HG03432 (cell line): ENCODE measurements at regions not wholly inside any gene's neighbourhood (a gene's known extent, or its start where the extent isn't known, plus 50 kb on each side); places are given as distances from the start of the nearest gene placed in this dataset.

Source experiments
- ATAC-seq: cut with Tn5 transposase; IDR thresholded peaks from one replicate; pipeline ENCODE4 v1.9.1; 2021; ENCODE audit warnings: mild to moderate bottlenecking, moderate library complexity; ENCODE audit not compliant: unreplicated experiment

GRCh38 chrX:5122181-5122678, 1106.4 kb downstream of the NLGN4X start:
- ATAC-seq: no peak

GRCh38 chrX:5117816-5118215, 1110.9 kb downstream of the NLGN4X start:
- ATAC-seq: no peak

GRCh38 chrX:5113128-5113527, 1115.5 kb downstream of the NLGN4X start:
- ATAC-seq: no peak

- no peak for ATAC-seq
These were observed 1128.7 kb downstream of the NLGN4X start for GRCh38 chrX:5100004-5100403.

GRCh38 chrX:5086388-5086787, 1142.3 kb downstream of the NLGN4X start:
- no peak for ATAC-seq

- no peak for ATAC-seq
These were observed 1144.4 kb downstream of the NLGN4X start for GRCh38 chrX:5084279-5084678.

DNA sequence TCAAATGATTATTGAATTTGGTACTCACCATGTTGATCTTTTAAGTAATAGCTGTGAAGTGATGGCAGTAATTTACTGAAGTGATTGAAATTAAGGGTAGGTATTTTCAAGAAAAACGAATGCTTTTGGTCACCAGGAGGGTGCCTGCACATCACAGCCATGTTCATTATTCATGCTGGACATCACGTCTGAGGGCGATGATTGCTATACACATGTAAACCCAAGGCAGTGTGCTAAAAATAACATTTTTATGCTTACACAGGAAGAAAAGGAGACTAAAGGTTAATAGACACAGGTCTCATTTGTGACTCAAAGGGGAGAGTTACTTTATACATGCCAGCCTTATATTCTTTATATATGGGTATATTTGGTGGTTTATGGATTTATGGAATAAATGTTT, 1146.0 kb downstream of the NLGN4X start:
- no peak for ATAC-seq

GRCh38 chrX:5080791-5081190, 1147.9 kb downstream of the NLGN4X start:
- no peak for ATAC-seq

DNA sequence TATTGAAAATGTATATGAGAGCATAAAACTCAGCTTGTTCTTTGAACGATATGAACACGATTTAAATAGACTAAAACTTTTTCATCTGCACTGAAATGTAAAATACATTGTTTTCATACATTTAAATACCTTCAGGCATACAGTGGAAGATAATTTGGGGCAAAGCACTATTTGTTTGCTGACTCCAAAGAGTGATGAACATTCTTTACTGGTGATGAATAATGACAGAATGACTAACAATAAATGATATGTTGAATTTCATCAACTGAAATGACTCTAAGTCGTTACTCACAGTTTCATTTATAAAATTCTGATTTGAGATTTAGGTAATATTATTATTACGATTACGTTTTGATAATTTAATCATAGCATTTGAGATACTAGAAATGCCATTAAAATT, 1160.1 kb downstream of the NLGN4X start:
- no peak for ATAC-seq

- no peak for ATAC-seq
These were observed 1170.9 kb downstream of the NLGN4X start for GRCh38 chrX:5057786-5058185.

- no peak for ATAC-seq
These were observed 1173.8 kb downstream of the NLGN4X start for GRCh38 chrX:5054852-5055251.

GRCh38 chrX:5051831-5052491, 1176.7 kb downstream of the NLGN4X start:
- ATAC-seq: no peak

DNA sequence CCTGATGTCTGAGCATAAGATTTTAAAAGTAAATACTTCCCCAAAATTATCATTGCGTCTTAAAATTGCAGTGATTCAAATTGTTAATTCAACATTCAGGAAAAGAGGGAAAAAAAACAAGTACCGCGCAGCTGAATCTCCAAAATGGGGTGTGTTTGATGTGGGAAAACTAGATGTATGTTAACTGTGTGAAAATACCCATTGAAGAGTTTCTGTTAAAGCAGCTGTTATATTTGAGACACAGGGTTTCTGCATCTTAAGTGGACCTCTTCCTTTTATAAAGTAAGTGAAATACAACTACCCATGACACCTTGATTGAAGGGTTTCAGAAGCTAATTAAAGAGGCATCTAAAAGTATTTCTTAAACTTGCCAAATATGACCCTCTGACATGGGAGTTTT, 1186.1 kb downstream of the NLGN4X start:
- ATAC-seq: no peak

GRCh38 chrX:5031792-5032191, 1196.9 kb downstream of the NLGN4X start:
- ATAC-seq: no peak

DNA sequence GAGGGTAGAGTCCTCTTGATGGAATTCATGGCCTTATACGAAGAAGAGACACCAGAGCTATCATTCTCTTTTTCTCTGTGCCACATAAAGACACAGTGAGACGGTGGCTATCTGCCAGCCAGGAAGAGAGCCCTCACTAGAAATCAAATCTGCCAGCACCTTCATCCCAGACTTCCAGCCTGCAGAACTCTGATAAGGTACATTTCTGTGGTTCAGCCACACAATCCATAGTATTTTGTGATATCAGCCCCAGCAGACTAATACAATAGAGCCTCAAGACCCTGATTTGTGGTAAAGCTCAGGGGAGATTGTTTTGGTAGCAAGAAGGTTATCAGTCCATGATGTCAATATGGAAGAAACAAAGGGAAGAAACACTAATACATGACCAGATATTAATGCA, 1213.2 kb downstream of the NLGN4X start:
- no peak for ATAC-seq

DNA sequence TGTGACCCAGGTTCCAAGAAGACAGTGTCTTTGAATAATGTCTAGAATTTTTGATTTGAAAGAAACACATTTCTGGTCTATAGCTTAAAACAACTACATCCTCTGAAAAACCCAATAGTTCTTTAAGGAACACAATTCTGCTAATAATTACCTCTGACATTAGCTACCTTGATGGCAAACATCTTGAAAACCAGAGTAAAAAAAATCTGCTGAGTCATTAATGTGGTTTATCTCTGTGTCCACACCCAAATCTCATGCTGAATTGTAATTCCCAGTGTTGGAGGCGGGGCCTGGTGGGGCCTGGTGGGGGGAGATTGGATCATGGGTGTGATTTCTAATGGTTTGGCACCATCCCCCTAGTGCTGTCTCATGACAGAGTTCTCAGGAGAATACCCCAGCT, 1233.8 kb downstream of the NLGN4X start:
- ATAC-seq: no peak

DNA sequence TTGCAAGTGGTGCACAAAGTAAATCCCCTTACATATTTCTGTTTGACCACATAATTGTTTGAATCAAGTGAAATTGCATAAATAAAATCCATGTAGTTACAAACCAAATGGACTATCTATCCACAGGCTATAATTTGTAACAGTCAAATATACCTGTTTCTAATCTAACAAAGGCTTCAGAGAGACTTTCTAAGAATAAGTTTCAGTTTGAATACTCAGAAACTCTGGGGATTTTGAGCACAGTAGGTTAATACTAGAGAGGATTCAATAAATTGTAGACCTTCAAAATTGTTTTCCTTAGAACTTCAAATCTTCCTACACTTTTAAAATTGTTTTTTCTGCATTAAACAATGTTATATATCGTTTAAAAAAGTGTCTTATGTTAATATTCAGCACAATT, 1250.1 kb downstream of the NLGN4X start:
- ATAC-seq: no peak

DNA sequence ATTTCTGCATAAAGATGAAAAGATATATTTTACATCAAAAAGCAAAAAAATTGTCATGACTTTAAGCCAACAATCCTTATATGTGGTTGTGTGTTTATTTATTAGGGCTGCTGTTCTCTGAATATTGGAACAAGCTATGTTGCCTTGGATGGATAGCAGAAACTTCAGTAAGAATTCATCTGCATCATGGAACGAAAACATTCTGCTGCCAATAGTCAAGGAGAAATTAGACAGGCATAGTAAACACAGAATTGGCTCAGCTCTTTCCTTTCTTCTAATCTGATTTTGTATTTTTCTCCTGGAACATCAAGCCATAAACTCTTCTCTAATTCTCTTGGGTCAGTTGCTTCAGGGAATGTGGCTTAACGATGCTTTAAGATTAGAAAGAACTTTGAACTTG, 1257.0 kb downstream of the NLGN4X start:
- ATAC-seq: no peak

GRCh38 chrX:4964112-4964511, 1250.7 kb upstream of the PRKX start:
- no peak for ATAC-seq

DNA sequence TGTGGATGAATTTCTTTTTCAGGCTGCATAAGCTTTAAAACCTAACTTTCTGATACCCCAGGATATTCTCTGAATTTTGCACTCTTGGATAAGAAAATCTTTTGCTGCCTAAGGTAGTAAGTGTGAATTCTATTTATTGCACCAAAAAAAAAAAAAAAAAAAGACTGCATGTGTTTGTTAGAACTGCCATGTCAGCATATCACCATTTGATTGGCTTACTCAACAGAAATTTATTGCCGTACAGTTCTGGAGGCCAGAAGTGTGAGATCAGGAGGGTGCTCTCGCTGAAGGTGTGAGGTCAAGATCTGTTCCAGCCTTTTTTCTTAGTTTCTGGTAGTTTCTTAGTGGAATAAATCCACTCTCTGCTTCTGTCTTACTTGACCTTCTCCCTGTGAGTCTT, 1250.0 kb upstream of the PRKX start:
- ATAC-seq: no peak

GRCh38 chrX:4944767-4945166, 1231.3 kb upstream of the PRKX start:
- ATAC-seq: no peak

DNA sequence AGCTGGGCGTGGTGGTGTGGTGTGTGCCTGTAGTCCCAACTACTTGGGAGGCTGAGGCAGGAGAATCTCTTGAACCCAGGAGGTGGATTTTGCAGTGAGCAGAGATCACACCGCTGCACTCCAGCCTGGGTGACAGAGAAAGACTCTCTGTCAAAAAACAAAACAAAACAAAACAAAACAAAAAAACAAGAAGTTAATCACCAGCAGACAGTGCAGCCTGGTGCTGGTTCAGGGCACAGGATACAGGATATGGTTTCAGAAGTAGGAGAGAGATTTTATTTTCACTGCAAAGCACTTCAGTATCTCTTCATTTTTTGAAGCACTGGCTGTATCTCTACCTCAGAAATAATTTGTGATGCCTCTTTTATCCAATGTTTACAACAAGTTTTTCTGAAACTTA, 1222.9 kb upstream of the PRKX start:
- no peak for ATAC-seq

- peak; percentile 51 for ATAC-seq
These were observed 1222.4 kb upstream of the PRKX start for GRCh38 chrX:4935846-4936245.
